ENCODE measurements at regions not wholly inside any gene's neighbourhood (a gene's known extent, or its start where the extent isn't known, plus 50 kb on each side); places are given as distances from the start of the nearest gene placed in this dataset.

DNA sequence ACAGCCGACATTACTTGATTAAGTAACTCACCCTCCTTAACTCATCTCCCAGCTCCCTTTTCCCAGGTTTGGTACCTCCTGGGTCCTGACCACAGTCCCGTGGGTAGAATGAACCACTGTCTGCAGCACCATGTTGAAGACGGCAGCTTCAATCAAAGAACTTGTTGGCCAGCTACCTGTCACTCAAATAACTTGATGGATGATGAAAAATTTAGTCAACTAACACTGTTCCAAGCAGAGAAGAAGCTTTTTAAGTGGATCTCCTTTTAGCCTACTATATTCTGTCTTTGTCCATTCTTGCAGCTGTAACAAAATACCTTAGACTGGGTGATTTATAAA lies 138.4 kb upstream of the F3 start:
- H3K4me3 ChIP-seq (ENCODE audit: low read depth, low read length): no peak overlapping the region
- DNase-seq (ENCODE audit: low read depth): no peak
- TF ChIP-seq, protein P1, sequence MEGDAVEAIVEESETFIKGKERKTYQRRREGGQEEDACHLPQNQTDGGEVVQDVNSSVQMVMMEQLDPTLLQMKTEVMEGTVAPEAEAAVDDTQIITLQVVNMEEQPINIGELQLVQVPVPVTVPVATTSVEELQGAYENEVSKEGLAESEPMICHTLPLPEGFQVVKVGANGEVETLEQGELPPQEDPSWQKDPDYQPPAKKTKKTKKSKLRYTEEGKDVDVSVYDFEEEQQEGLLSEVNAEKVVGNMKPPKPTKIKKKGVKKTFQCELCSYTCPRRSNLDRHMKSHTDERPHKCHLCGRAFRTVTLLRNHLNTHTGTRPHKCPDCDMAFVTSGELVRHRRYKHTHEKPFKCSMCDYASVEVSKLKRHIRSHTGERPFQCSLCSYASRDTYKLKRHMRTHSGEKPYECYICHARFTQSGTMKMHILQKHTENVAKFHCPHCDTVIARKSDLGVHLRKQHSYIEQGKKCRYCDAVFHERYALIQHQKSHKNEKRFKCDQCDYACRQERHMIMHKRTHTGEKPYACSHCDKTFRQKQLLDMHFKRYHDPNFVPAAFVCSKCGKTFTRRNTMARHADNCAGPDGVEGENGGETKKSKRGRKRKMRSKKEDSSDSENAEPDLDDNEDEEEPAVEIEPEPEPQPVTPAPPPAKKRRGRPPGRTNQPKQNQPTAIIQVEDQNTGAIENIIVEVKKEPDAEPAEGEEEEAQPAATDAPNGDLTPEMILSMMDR (conservative IDR thresholded peaks at IDR 0.05; ENCODE audit: low read depth, low read length): no peak

DNA sequence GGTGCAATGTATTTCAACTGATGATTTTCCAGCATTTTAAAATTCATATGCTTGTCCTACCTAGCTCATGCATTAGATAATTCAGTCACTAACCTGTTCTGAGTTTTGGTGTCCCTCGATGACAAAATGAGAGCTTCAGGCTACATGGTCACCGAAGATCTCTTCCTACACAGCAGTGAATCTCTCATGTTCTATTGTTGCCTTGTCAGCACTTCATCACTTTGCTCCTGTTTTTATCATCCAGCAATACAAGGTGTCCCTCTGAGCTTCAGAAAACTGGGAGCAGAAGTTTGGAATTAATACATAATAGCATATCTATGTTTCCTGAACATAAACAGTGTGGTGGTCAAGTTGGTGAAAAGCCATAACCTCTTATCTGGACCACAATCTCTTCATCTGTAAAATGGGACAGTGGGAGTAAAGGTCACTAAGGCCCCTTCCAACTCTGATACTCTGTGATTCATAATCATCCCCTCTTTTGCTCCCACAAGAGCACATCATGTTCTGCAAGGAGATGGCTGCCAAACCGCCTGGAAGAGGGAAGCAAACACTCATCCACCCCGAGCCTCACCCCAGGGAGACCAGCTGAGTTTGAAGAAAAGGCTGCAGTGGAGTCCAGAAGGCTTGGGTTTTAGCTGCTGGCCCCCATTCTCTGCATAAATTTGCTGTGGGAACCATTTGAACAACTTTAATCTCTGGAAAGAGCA lies 137.9 kb upstream of the F3 start:
- H3K4me3 ChIP-seq (ENCODE audit: low read depth, low read length): no peak overlapping the region
- TF ChIP-seq, protein P1 (conservative IDR thresholded peaks at IDR 0.05; ENCODE audit: low read depth, low read length): no peak
- DNase-seq (ENCODE audit: low read depth): peak; percentile 21

DNA sequence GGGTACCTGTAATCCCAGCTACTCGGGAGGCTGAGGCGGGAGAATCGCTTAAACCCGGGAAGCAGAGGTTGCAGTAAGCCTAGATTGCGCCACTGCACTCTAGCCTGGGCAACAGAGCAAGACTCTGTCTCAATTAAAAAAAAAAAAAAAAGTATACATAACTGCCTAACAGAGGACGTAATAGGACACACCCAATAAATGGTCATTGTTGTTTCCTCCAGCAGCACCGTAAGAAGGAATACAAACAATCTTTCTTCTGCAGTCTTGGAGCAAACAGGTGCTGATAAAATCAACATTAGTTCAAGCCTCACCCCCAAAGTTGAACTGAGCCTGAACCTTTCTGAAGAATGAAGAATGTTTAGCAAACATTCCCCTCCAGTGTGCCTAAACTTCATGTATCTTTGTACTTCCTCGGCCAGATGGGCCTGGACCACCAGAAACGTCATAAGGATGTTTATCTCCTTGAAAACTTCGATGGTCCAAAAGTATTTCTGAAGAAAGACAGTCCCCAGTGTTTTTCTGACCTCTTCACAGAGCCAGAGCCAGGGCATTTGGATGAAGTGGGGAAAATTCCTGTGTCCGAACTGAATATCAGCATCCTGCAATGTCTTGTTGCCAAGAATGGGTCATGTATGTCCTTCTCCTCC lies 136.8 kb upstream of the F3 start:
- TF ChIP-seq, protein P1 (conservative IDR thresholded peaks at IDR 0.05; ENCODE audit: low read depth, low read length): no peak
- no peak for DNase-seq (ENCODE audit: low read depth)
- no peak overlapping the region for H3K4me3 ChIP-seq (ENCODE audit: low read depth, low read length)

DNA sequence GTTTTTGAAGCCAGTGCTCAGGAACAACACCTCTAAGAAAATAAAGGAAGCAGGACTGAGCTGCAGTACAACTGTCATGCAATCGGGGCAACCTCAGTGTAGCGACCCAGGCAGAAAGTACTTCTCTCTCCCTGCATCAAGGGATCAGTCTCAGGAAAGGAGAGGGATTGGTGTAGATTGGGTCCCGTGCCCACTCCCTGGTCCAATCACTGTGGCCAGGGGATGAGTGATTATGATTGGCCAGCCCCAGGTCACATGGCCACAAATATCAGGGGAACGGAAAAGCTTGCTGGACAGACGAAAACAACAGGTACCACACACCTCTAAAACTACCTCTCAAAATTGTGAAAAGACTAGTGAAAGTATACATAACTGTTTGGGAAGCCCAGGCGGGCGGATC lies 136.2 kb upstream of the F3 start:
- TF ChIP-seq, protein P1 (conservative IDR thresholded peaks at IDR 0.05; ENCODE audit: low read depth, low read length): no peak
- DNase-seq (ENCODE audit: low read depth): no peak
- H3K4me3 ChIP-seq (ENCODE audit: low read depth, low read length): no peak overlapping the region

DNA sequence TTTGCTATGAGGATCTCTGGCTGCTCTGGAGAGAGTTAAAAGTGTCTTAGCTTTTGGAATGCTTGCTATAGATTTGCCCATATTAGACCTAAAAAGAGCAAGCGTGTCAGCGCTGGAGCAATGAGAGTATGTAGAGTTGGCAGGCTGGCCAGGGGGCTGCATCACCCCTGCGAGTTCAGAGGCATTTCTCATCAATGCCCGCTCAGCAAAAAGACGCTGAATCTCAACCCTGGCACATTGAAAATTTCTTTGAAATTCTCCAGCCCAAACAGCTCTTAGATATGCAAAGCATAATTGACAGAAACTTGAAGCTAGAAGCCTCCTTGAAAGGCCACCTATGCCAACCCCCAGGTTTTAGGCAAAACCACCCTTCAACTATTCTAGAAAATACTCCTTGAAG lies 135.5 kb upstream of the F3 start:
- DNase-seq (ENCODE audit: low read depth): no peak
- H3K4me3 ChIP-seq (ENCODE audit: low read depth, low read length): no peak overlapping the region
- TF ChIP-seq, protein P1 (conservative IDR thresholded peaks at IDR 0.05; ENCODE audit: low read depth, low read length): no peak

DNA sequence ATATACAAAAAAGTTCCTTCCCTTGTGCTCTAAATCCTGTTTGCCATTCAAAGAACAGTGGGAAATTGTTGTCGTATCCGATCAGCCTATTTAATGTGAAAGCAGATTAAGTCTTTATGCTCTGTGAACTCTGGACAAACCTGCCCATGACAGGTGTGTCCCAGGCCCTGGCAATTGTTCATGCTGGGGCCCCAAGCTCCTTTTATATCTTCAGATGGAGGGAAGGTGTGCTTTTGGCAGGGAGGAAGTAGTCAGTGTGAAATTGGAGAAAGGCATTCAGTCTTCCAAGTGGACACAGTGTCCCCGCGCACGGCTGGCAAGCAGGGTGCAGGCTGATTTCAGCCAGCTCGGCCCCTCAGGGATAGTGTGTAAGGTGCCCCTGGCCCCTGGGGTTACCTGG lies 135.1 kb upstream of the F3 start:
- TF ChIP-seq, protein P1 (conservative IDR thresholded peaks at IDR 0.05; ENCODE audit: low read depth, low read length): no peak
- H3K4me3 ChIP-seq (ENCODE audit: low read depth, low read length): no peak overlapping the region
- no peak for DNase-seq (ENCODE audit: low read depth)

DNA sequence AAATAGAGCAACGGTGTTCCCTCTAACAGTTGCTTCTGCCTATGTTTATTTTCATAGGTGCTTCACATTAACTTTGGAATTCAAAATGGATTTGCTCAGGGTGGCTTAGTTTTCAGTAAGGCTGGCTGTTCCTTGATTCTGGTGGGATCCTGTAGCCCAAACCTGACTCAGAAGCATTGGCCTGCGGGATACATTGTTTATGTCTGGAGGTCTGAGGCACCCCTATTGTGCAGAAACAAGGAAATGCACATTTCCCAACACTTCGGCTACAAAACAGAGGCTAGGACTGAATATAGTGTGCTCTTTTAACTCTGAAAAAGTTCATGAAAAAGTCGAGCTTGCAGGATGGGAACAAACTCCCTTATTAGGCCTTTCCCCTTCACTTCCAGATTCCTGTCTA lies 133.8 kb upstream of the F3 start:
- no peak overlapping the region for H3K4me3 ChIP-seq (ENCODE audit: low read depth, low read length)
- DNase-seq (ENCODE audit: low read depth): peak; percentile 77
- TF ChIP-seq, protein P1 (conservative IDR thresholded peaks at IDR 0.05; ENCODE audit: low read depth, low read length): no peak

Data from choroid plexus epithelial cell (primary cell).